ENCODE measurements at regions not wholly inside any gene's neighbourhood (a gene's known extent, or its start where the extent isn't known, plus 50 kb on each side); places are given as distances from the start of the nearest gene placed in this dataset.

GRCh38 chr18:56043641-56044061 lies 455.7 kb upstream of the TCF4 start:
- TF ChIP-seq POLR2A (IDR thresholded peaks at IDR 0.05) (no peak), CTCF (IDR thresholded peaks at IDR 0.05) (no peak)
- intact Hi-C loops (cut with DNase I): loop anchor here in 1 of 2 donors (5.0 kb wide), 1 partner anchor 51 kb away; no protein-coding TSS in a partner anchor
- Histone ChIP-seq H3K9me3 (replicated peaks in 1 of 3) (peaks cover 0 to 12% (median 0%) of the 10 kb centered on the region in 3 donors), H3K27ac (no peak overlapping the region), H3K36me3 (replicated peaks in 1 of 2) (no peaks in the 10 kb centered on the region), H3K27me3 (no peaks in the 10 kb centered on the region), H3K4me3 (no peak overlapping the region), H3K4me1 (replicated peaks in 1 of 2) (no peaks in the 10 kb centered on the region)
- no peak for DNase-seq
- WGBS, 4 donors: 56 to 70% (median 59%) methylated on average over 4 of the region's 4 CpGs

GRCh38 chr18:56042915-56043536 lies 455.0 kb upstream of the TCF4 start:
- DNase-seq: no peak
- no peaks in the 10 kb centered on the region for H3K36me3 ChIP-seq (replicated peaks in 1 of 2)
- H3K4me1 ChIP-seq (replicated peaks in 1 of 2): no peaks in the 10 kb centered on the region
- TF ChIP-seq POLR2A (IDR thresholded peaks at IDR 0.05) (no peak), CTCF (IDR thresholded peaks at IDR 0.05) (no peak)
- H3K4me3 ChIP-seq: no peak overlapping the region
- peaks cover 0 to 6% (median 0%) of the 10 kb centered on the region in 3 donors for H3K9me3 ChIP-seq (replicated peaks in 1 of 3)
- no peak overlapping the region for H3K27ac ChIP-seq
- H3K27me3 ChIP-seq: no peaks in the 10 kb centered on the region
- intact Hi-C loops (cut with DNase I): loop anchor here in 1 of 2 donors (5.0 kb wide), 1 partner anchor 51 kb away; no protein-coding TSS in a partner anchor
- 63 to 81% (median 71%) methylated on average over 2 of the region's 2 CpGs for WGBS, 4 donors

DNA sequence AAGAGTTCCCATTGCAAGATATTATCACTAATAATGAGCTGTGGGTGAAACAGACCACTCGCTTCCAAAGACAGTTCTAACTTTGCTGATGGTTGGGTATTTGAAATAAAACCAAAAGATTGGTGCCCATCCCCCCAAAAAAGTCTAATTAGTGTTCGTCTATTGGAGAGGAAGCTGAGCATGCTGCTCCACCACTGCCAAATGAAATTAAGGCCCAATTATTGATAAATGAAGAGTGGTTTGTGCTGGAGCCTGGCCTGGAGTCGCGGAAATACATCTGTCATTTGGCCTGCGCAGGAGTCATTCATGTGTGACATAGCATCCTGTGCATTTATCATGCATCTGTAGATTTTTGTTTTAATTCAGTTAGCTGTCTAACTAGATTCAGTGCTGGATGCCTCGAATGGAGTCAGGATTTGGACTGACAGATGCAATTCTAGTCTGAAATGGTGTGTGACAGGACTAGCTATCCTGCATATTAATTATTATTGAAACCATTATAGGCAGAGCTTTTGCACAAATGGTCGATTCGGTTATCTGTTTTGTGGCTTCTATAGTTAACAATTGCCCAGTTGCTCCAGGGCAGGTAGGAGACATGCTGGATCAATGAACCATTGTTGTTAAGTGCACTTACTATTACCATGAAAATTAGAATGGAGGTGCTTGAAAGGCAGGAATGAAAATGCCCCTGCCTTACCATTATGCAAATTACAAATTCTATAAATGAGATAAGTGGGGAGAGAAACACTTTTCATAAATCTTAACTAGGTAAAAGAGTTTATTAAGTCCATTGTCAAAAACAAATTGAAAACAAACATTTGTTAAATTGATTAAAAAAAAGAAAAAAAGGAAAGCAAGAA lies 450.4 kb upstream of the TCF4 start:
- H3K9me3 ChIP-seq (replicated peaks in 1 of 3): no peaks in the 10 kb centered on the region
- no peaks in the 10 kb centered on the region for H3K27me3 ChIP-seq
- no peak for DNase-seq
- intact Hi-C loops (cut with DNase I): loop anchor here in 1 of 2 donors (10.0 kb wide), 1 partner anchor 64 kb away; no protein-coding TSS in a partner anchor
- H3K4me1 ChIP-seq (replicated peaks in 1 of 2): no peaks in the 10 kb centered on the region
- 69 to 77% (median 70%) methylated on average over 8 of the region's 8 CpGs for WGBS, 4 donors
- H3K4me3 ChIP-seq: no peak overlapping the region
- H3K27ac ChIP-seq: no peak overlapping the region
- no peaks in the 10 kb centered on the region for H3K36me3 ChIP-seq (replicated peaks in 1 of 2)
- no peak for TF ChIP-seq CTCF (IDR thresholded peaks at IDR 0.05)
- TF ChIP-seq POLR2A (IDR thresholded peaks at IDR 0.05): no peak

DNA sequence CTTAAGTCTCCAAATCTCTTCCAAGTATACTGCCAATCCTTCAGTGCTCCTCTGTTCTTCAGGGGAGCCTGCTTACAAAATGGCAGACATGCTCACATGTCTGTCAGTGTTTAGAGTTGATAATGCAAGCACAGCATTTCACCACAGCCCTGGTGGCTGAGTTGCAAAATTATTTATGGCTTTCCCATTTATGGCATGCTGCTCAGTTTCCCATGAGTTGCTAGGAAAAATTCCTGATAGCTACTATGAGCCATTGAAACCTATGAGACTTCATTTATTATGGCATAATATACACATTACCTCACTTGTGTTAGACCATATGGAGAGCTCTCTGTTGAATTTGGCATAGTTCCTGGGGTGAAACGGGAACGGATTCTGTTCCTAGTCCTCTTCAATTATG lies 448.7 kb upstream of the TCF4 start:
- intact Hi-C loops (cut with DNase I): loop anchor here in 1 of 2 donors (10.0 kb wide), 1 partner anchor 62 kb away; no protein-coding TSS in a partner anchor
- no peak for TF ChIP-seq POLR2A (IDR thresholded peaks at IDR 0.05)
- no peak for TF ChIP-seq CTCF (IDR thresholded peaks at IDR 0.05)
- no peak for DNase-seq
- no peak overlapping the region for H3K27ac ChIP-seq
- H3K9me3 ChIP-seq (replicated peaks in 1 of 3): no peaks in the 10 kb centered on the region
- no peaks in the 10 kb centered on the region for H3K27me3 ChIP-seq
- no peaks in the 10 kb centered on the region for H3K36me3 ChIP-seq (replicated peaks in 1 of 2)
- no peaks in the 10 kb centered on the region for H3K4me1 ChIP-seq (replicated peaks in 1 of 2)
- 80 to 88% (median 82%) methylated on average over 2 of the region's 2 CpGs for WGBS, 4 donors
- H3K4me3 ChIP-seq: no peak overlapping the region
